ENCODE measurements at regions not wholly inside any gene's neighbourhood (a gene's known extent, or its start where the extent isn't known, plus 50 kb on each side); places are given as distances from the start of the nearest gene placed in this dataset.
A peak's percentile ranks its signal among the peaks of the same experiment; 100 is the strongest.

DNA sequence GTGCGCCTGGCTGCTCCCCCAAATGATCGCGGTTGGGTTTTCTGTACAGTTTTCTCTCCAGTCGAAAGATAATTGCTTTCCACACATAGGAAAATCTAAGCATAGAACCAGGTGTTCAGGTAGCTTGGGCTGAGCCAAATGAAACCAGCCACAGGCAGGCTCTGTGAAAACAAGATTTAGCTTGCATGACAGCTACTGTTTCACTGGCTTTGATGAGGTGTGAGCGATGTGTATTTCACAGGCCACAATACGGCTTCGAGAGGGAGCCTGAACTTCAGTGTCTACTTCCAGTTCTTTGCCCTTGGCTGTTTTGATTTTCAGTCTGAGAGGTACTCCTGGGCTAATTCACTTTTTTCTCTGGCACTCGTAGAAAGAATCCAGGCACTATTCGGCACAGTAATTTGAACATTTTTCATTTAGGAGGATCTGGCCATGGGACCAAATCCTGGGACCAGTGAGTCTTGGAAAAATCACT is 110.5 kb downstream of the JCAD start:
- Histone ChIP-seq H3K27me3 (replicated peaks; ENCODE audit: insufficient read depth) (no peaks in the 10 kb centered on the region), H3K79me2 (ENCODE audit: insufficient read depth) (no peaks in the 10 kb centered on the region), H3F3A (ENCODE audit: insufficient read depth) (peaks cover 16% of the 10 kb centered on the region), H3K4me1 (ENCODE audit: insufficient read depth) (peaks cover 33% of the 10 kb centered on the region), H3K4me3 (peak overlapping the region; percentile 36), H3K27ac (peak overlapping the region; percentile 78), H4K20me1 (ENCODE audit: insufficient read depth) (no peaks in the 10 kb centered on the region), H3K9me2 (ENCODE audit: insufficient read depth) (no peaks in the 10 kb centered on the region), H3K9ac (peak overlapping the region; percentile 51), H2AFZ (no peak overlapping the region), H3K36me3 (ENCODE audit: low read depth) (no peaks in the 10 kb centered on the region), H3K4me2 (ENCODE audit: unreplicated experiment) (peak overlapping the region; percentile 76), H3K9me3 (ENCODE audit: low read depth) (no peaks in the 10 kb centered on the region)
- TF ChIP-seq EZH2 (IDR thresholded peaks at IDR 0.05; ENCODE audit: insufficient read depth, poor library complexity, severe bottlenecking) (no peak), EZH2phosphoT487 (IDR thresholded peaks at IDR 0.05; ENCODE audit: insufficient read depth, low read depth) (no peak)
- in situ Hi-C loops (cut with MboI) = no loop called here
- 59 to 60% methylated on average over 9 of the region's 9 CpGs for WGBS, 2 experiments (ENCODE audit: low coverage in 1 of 2, low lambda C conversion rate in 2 of 2, missing lambda C conversion rate in 2 of 2)
- DNase-seq = peak; percentile 67

DNA sequence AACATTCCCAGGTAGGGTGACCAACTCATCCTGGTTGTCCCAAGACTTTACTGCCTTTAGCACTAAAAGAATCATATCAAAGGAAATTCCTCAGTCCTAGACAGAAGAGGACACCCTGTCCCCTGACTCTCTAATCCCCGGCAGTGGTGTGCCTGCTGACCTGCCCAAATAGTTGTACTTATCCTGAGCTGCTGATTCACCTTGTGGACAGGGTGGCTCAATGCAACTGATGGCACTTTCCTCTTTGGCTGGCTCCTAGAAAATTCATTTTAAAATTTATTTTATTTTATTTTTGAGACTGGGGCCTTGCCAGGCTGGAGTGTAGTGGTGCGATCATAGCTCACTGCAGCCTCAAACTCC is 111.7 kb downstream of the JCAD start:
- no peak for DNase-seq
- Histone ChIP-seq H3K9me2 (ENCODE audit: insufficient read depth) (no peaks in the 10 kb centered on the region), H4K20me1 (ENCODE audit: insufficient read depth) (no peaks in the 10 kb centered on the region), H3K9me3 (ENCODE audit: low read depth) (no peaks in the 10 kb centered on the region), H3K4me1 (ENCODE audit: insufficient read depth) (peaks cover 33% of the 10 kb centered on the region), H3K9ac (no peak overlapping the region), H2AFZ (no peak overlapping the region), H3K79me2 (ENCODE audit: insufficient read depth) (no peaks in the 10 kb centered on the region), H3K4me2 (ENCODE audit: unreplicated experiment) (peak overlapping the region; percentile 26), H3K27me3 (replicated peaks; ENCODE audit: insufficient read depth) (no peaks in the 10 kb centered on the region), H3K36me3 (ENCODE audit: low read depth) (no peaks in the 10 kb centered on the region), H3F3A (ENCODE audit: insufficient read depth) (peaks cover 16% of the 10 kb centered on the region), H3K4me3 (no peak overlapping the region), H3K27ac (no peak overlapping the region)
- 73 to 77% methylated on average over 2 of the region's 2 CpGs for WGBS, 2 experiments (ENCODE audit: low coverage in 1 of 2, low lambda C conversion rate in 2 of 2, missing lambda C conversion rate in 2 of 2)
- no peak for TF ChIP-seq EZH2phosphoT487 (IDR thresholded peaks at IDR 0.05; ENCODE audit: insufficient read depth, low read depth)
- no peak for TF ChIP-seq EZH2 (IDR thresholded peaks at IDR 0.05; ENCODE audit: insufficient read depth, poor library complexity, severe bottlenecking)
- in situ Hi-C loops (cut with MboI) = no loop called here

DNA sequence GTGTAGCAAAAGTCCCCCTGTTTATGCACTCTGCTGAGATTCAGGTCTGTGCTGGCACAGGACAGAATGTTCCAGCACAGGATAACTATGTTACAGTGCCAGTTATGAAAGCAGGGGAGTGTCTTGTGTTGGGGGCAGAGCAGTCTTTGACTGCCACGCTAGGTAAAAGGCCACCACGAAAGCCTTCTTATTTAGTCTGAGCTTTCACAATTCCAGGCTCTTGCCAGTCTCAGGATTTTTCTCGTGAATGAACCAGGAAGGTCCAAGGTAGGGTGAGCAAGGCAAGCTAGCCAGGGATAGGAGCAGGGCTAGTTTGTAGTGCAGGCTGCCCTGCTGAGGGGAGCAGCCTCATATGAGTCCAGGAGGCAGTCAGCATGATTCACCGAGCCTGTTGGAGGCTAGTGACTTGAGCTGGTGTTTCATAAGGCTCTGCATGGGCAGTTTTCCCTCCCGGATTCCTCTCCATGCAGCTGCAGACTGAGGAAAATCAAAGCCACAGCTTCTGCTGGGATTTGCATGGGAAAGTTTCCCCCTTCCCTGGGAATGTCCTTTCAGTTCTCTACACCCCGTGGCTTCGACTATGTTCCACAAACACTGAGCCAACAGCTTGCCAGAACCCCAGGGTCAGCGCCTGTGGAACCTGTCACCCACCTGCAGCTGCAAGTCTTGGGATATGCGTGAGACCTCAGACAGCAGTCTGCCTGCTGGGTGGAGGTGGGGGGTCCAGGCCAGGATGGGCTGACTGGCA is 112.3 kb downstream of the JCAD start:
- H3K9ac ChIP-seq = no peak overlapping the region

DNA sequence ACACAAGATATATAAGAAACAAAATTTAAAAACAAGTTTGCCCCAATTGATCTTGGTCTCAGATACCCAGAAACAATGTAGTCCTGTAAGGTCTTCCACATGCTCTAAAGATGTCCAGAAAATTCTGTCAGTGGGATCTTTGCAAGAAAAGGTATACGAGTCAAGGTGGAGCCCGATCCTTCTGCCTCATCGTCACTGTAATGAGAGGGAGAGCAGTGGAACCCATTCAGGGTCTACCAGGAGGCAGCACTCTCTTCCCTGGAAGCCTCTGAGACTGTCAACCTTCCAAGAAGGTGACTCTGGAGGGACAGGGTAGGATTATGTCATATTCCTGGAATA is 112.8 kb downstream of the JCAD start:
- no peaks in the 10 kb centered on the region for H3K9me3 ChIP-seq (ENCODE audit: low read depth)
- H4K20me1 ChIP-seq (ENCODE audit: insufficient read depth) = no peaks in the 10 kb centered on the region
- H3K4me3 ChIP-seq = no peak overlapping the region
- H3K27me3 ChIP-seq (replicated peaks; ENCODE audit: insufficient read depth) = no peaks in the 10 kb centered on the region; the same call in 1 of the 2 replicates
- H3K79me2 ChIP-seq (ENCODE audit: insufficient read depth) = no peaks in the 10 kb centered on the region
- TF ChIP-seq EZH2 (IDR thresholded peaks at IDR 0.05; ENCODE audit: insufficient read depth, poor library complexity, severe bottlenecking) = no peak
- no peak for TF ChIP-seq EZH2phosphoT487 (IDR thresholded peaks at IDR 0.05; ENCODE audit: insufficient read depth, low read depth)
- DNase-seq = no peak
- H3K9me2 ChIP-seq (ENCODE audit: insufficient read depth) = no peaks in the 10 kb centered on the region
- H3K36me3 ChIP-seq (ENCODE audit: low read depth) = no peaks in the 10 kb centered on the region
- H3K27ac ChIP-seq = no peak overlapping the region
- no peak overlapping the region for H3K9ac ChIP-seq
- 94 to 97% methylated on average over 3 of the region's 3 CpGs for WGBS, 2 experiments (ENCODE audit: low coverage in 1 of 2, low lambda C conversion rate in 2 of 2, missing lambda C conversion rate in 2 of 2)
- H3F3A ChIP-seq (ENCODE audit: insufficient read depth) = peaks cover 16% of the 10 kb centered on the region
- H3K4me2 ChIP-seq (ENCODE audit: unreplicated experiment) = no peak overlapping the region
- in situ Hi-C loops (cut with MboI) = no loop called here
- H3K4me1 ChIP-seq (ENCODE audit: insufficient read depth) = peaks cover 33% of the 10 kb centered on the region
- H2AFZ ChIP-seq = no peak overlapping the region

More for the DNA sequence above, 112.3 kb downstream of the JCAD start:
- Histone ChIP-seq H3K9me2 (ENCODE audit: insufficient read depth) (no peaks in the 10 kb centered on the region), H3K36me3 (ENCODE audit: low read depth) (no peaks in the 10 kb centered on the region), H4K20me1 (ENCODE audit: insufficient read depth) (no peaks in the 10 kb centered on the region), H3K9me3 (ENCODE audit: low read depth) (no peaks in the 10 kb centered on the region), H3F3A (ENCODE audit: insufficient read depth) (peaks cover 16% of the 10 kb centered on the region), H3K27me3 (replicated peaks; ENCODE audit: insufficient read depth) (no peaks in the 10 kb centered on the region), H3K27ac (no peak overlapping the region), H3K79me2 (ENCODE audit: insufficient read depth) (no peaks in the 10 kb centered on the region), H3K4me2 (ENCODE audit: unreplicated experiment) (peak overlapping the region; percentile 26), H3K4me1 (ENCODE audit: insufficient read depth) (peaks cover 33% of the 10 kb centered on the region), H3K4me3 (no peak overlapping the region), H2AFZ (no peak overlapping the region)
- TF ChIP-seq EZH2phosphoT487 (IDR thresholded peaks at IDR 0.05; ENCODE audit: insufficient read depth, low read depth) (no peak), EZH2 (IDR thresholded peaks at IDR 0.05; ENCODE audit: insufficient read depth, poor library complexity, severe bottlenecking) (no peak)
- in situ Hi-C loops (cut with MboI) = no loop called here
- peak; percentile 94 for DNase-seq
- 27 to 28% methylated on average over 9 of the region's 9 CpGs for WGBS, 2 experiments (ENCODE audit: low coverage in 1 of 2, low lambda C conversion rate in 2 of 2, missing lambda C conversion rate in 2 of 2)

All from GM23248 (cell line).